VCaP (cell line): ENCODE measurements at regions not wholly inside any gene's neighbourhood (a gene's known extent, or its start where the extent isn't known, plus 50 kb on each side); places are given as distances from the start of the nearest gene placed in this dataset.

Experiments used
- H3K27ac ChIP-seq: fragments of 450-650 bp; 2 replicates; pipeline ENCODE4 v1.5.1; 2017
- TF ChIP-seq, protein P1 (sequence below): fragments of 450-650 bp; conservative IDR thresholded peaks from 2 replicates; pipeline ENCODE4 v1.5.1; 2017; ENCODE audit warnings: mild to moderate bottlenecking, moderate library complexity

DNA sequence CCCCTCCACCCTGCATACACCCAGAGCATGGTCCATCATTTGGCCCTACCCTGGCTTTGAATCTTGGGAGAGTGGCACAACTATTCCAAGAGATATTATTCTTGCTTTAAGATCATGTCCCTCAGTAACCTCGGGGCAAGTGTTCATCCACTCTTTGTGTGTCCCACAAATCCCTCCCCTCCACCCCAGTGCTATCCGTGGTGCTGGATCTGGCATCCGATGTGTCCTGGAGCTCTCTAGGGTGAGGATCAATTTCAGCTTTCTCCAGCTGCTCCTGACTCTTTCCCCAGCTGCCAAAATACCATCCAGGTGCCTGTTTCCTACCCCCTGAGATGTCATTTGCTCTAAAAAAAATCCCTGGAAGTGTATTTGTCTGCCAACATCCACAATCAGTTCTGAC lies 64.8 kb upstream of the CMKLR1 start:
- H3K27ac ChIP-seq: no peak overlapping the region
- TF ChIP-seq, protein P1, sequence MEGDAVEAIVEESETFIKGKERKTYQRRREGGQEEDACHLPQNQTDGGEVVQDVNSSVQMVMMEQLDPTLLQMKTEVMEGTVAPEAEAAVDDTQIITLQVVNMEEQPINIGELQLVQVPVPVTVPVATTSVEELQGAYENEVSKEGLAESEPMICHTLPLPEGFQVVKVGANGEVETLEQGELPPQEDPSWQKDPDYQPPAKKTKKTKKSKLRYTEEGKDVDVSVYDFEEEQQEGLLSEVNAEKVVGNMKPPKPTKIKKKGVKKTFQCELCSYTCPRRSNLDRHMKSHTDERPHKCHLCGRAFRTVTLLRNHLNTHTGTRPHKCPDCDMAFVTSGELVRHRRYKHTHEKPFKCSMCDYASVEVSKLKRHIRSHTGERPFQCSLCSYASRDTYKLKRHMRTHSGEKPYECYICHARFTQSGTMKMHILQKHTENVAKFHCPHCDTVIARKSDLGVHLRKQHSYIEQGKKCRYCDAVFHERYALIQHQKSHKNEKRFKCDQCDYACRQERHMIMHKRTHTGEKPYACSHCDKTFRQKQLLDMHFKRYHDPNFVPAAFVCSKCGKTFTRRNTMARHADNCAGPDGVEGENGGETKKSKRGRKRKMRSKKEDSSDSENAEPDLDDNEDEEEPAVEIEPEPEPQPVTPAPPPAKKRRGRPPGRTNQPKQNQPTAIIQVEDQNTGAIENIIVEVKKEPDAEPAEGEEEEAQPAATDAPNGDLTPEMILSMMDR: no peak

DNA sequence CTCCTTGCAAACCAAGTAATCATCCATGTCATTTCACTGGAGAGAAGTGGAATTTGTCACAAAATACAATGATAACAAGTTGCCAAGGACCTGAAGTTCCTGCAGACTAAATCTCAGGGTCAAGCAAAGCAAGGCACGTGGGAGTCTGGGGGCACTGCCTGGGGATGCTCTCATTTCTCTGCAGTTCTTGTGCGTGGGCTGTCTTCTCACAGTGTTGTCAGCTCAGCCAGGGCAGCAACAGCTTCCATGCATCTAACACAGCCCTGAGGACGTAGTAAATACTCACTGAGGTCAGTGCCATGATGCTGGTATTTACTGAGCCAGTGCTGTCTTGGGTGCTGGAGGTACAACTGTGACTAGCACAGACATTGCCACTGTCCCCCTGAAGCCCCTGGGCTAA lies 62.9 kb upstream of the CMKLR1 start:
- TF ChIP-seq, protein P1: no peak

DNA sequence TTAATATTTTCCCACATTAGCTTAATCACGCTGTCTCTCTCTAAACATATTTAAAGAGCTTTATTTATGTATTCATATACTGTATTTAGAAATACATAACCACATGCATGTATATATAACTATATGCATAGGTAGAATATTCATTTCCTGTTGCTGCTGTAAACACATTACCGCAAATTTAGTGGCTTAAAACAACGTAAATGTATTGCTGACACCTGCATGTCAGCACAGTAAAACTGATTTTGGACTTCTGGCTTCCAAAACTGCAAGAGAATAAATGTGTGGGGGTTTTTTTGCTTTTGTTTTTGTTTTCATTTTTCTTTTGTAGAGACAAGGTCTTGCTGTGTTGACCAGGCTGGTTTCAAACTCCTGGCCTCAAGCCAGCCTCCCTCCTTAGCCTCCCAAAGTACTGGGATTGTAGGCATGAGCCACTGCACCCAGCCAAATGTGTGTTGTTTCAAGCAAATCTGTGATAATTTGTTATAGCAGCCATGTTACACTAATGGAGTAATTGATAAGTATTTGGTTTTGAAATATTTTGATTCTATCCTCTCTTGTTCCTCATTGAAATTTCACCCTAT lies 61.9 kb upstream of the CMKLR1 start:
- no peak overlapping the region for H3K27ac ChIP-seq

More for the DNA sequence above, 62.9 kb upstream of the CMKLR1 start:
- H3K27ac ChIP-seq: no peak overlapping the region

DNA sequence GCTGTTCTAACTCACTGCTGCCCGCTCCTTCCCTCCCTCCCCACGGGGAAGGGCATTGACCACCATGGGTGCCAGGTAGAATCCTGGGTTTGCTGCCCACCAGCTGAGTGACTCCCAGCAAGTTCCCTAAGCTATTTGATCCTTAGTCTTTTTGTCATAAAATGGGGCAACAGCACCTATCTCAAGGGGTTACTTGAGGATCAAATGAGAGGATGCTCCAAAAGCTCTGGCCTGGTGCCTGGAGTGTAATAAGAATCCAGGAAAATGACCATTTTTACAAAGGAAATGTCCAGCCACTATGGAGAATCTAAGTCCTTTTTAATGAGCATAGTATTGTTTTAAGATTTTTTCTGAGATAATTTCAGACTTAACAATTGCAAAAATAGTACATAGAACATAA lies 61.4 kb upstream of the CMKLR1 start:
- TF ChIP-seq, protein P1: no peak
- no peak overlapping the region for H3K27ac ChIP-seq

More for the DNA sequence above, 61.9 kb upstream of the CMKLR1 start:
- TF ChIP-seq, protein P1: no peak

DNA sequence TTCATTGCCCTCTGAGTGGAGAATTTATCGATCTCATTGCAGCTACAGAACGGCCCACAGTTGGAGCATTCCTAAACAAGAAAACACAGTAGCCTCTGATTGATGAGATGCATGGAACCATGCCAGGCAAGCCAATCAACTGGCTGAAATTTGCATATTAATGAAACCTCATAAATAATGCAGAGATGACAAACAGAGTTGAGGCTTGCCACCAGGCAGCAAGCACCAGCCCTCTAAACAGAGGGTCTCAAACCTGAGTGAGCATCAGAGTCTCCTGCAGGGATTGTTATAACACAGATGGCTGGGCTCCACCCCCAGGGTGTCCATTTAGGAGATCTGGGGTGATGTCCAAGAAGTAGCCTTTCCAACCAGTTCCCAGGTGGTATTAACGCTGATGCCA lies 60.9 kb upstream of the CMKLR1 start:
- TF ChIP-seq, protein P1: no peak

DNA sequence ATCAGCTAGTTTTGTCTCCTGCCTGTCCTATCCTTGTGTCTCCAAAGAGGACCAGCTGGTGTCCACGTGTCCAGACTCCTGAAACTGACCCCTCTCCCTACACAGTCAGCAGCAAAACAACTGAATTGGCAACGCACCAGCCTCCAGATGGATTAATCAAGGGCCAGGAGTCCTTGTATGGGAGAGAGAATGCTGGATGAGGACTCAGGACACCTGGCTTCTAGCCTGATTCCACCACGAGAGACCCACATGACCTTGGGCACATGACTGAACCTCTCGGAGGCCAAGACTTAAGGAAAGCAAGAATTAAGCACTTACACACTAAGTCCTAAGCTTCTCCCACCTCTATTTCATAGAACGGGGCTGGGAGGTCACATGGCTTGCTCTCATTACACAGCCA lies 60.4 kb upstream of the CMKLR1 start:
- TF ChIP-seq, protein P1: no peak
- no peak overlapping the region for H3K27ac ChIP-seq

More for the DNA sequence above, 60.9 kb upstream of the CMKLR1 start:
- H3K27ac ChIP-seq: no peak overlapping the region

DNA sequence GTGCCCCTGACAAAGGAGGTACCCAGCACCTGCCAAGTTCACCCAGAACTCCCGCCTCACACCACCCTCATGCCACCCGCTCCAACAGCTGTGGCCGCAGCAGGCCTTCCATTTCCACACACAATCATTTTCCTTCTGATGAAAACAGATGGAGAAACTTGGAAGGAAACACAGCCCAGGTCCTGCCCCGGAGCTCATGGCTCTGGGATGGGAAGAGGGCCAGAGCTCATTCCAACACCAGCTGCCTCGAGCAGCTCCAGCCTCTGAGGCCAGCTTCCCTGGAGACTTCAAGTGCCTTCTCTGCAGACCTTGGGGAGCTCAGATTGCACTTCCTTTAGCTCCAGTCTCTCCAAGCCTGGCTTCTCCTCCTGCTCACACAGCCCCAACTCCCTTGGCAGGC lies 55.1 kb upstream of the CMKLR1 start:
- TF ChIP-seq, protein P1: no peak
- H3K27ac ChIP-seq: no peak overlapping the region

DNA sequence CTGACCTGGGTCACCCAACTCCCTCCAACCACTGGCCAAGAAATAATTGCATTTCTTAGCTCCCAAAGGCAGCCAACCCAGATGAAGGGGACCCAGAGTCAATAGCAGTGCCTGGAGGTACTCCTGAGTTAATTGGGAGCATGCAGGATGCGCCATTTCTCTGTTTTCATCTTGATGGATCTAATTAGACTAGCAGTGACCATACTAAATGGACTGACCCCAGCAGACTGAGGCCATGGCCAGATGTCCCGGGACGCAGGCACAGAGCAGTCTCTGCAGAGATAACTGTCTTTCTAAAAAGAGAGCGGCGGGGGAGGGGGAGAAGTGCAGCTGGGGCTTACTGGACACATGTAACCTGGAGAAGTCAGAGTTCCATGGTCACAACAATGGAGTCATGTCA lies 53.2 kb upstream of the CMKLR1 start:
- H3K27ac ChIP-seq: no peak overlapping the region
- TF ChIP-seq, protein P1: no peak
